NT2/D1 (cell line): ENCODE measurements at regions not wholly inside any gene's neighbourhood (a gene's known extent, or its start where the extent isn't known, plus 50 kb on each side); places are given as distances from the start of the nearest gene placed in this dataset.

Experiments
- DNase-seq: peaks from one replicate; pipeline ENCODE4 v3.0.0-alpha.2; 2011; ENCODE audit warnings: low read depth, low spot score
- H3K27me3 ChIP-seq: 2 replicates; pipeline ENCODE4 v1.6.0; 2011; ENCODE audit warnings: mild to moderate bottlenecking; ENCODE audit not compliant: insufficient read length, insufficient read depth
- H3K36me3 ChIP-seq: 2 replicates; pipeline ENCODE4 v1.6.1; 2011; ENCODE audit warnings: mild to moderate bottlenecking, low read length, mixed read lengths; ENCODE audit not compliant: insufficient read depth, insufficient read length
- H3K4me1 ChIP-seq: 2 replicates; pipeline ENCODE4 v1.5.1; 2011; ENCODE audit not compliant: insufficient read depth, insufficient read length
- H3K4me3 ChIP-seq: 2 replicates; pipeline ENCODE4 v1.5.1; 2011; ENCODE audit warnings: low read depth; ENCODE audit not compliant: insufficient read length
- H3K9ac ChIP-seq: 2 replicates; pipeline ENCODE4 v1.6.0; 2011; ENCODE audit warnings: low read depth; ENCODE audit not compliant: insufficient read length
- H3K9me3 ChIP-seq: 2 replicates; pipeline ENCODE4 v1.5.1; 2011; ENCODE audit warnings: mild to moderate bottlenecking, low read length; ENCODE audit not compliant: insufficient read depth
- SUZ12 ChIP-seq: IDR thresholded peaks from 2 replicates; pipeline ENCODE4 v1.6.1; 2011; ENCODE audit not compliant: insufficient read length, insufficient read depth; ENCODE audit errors: extremely low read depth
- YY1 ChIP-seq: IDR thresholded peaks from 2 replicates; pipeline ENCODE4 v1.6.1; 2011; ENCODE audit not compliant: insufficient read length, insufficient read depth
- ZNF274 ChIP-seq: IDR thresholded peaks from 2 replicates; pipeline ENCODE4 v1.6.1; 2011; ENCODE audit warnings: mild to moderate bottlenecking, low read depth, low read length

DNA sequence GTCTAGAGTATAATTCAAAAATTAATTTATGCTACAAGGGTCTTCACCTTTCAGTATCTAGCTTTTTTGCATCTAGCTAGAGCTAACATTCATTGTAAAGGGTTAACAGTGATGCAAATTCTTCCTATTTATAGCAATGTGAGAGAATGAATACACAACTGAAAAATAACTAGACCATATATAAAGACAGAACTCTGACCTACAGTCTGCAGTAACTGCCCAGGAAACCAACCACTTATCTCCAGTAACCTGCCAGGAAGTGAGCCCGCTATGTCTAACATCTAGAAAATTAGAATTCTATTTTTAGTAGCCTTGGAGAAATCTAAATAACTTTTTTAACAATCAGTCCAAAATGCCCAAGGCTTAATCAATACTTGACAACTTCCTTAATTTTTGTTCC is 1021.9 kb downstream of the LRFN5 start:
- no peak overlapping the region for H3K4me3 ChIP-seq
- H3K36me3 ChIP-seq, result no peaks in the 10 kb centered on the region
- no peaks in the 10 kb centered on the region for H3K4me1 ChIP-seq
- TF ChIP-seq SUZ12, result no peak
- TF ChIP-seq YY1, result no peak
- no peak for TF ChIP-seq ZNF274
- H3K9me3 ChIP-seq, result no peaks in the 10 kb centered on the region
- no peaks in the 10 kb centered on the region for H3K27me3 ChIP-seq
- H3K9ac ChIP-seq, result no peak overlapping the region
- no peak for DNase-seq

DNA sequence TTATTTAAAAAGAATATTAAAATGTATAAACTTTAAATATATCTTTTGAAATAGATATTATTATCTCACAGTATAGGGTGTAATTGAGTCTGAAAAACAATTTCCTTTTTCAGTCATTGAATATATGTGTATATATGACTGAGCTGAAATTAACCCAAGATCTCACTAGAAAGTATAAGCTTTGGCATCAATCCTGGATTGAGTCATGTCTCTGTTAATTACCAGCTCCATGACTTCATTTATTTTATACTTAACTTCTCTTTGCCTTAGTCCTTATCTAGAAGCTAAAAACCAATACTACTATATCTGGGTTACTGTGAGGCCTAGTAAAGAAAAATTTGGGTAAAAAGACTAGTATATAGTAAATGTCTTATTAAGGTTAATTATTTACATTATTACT is 1020.3 kb downstream of the LRFN5 start:
- H3K36me3 ChIP-seq, result no peaks in the 10 kb centered on the region
- H3K9me3 ChIP-seq, result no peaks in the 10 kb centered on the region
- TF ChIP-seq YY1 (no peak), ZNF274 (no peak), SUZ12 (no peak)
- H3K27me3 ChIP-seq, result no peaks in the 10 kb centered on the region
- DNase-seq, result no peak
- no peaks in the 10 kb centered on the region for H3K4me1 ChIP-seq
- no peak overlapping the region for H3K9ac ChIP-seq
- H3K4me3 ChIP-seq, result no peak overlapping the region

DNA sequence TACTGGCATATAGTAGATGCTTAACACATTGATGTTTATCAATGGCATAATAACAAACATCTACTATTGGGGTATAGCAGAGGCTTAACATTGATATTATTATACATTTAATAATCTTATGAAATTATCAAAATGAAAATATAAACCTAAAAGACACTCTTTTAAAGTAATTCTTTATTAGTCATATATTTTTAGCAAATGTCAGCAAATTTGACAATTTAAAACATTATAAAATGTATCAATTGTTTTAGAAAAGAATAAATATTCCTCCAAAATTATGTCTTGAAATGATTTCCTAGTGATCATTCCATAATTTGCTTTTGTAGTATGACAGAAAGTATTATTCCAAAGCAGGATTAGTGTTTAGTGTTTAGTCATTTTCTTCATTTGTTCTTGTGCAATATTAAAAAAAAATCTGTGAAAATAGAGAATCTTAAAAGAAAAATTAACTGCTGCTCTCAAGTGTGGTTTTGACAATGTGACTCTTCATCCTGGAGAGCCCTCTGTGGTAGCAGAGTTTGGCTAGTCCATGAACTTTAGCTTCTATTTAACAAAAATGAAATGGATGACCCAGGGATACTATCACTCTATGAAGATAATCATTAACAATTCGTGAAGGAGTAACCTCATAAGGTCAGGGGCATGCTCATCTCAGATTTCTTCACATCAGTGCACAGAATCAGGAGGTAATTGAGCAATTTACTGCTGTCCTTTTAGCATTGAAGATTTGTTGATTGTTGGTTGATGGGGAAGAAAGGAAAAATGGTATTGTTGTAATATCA is 1018.5 kb downstream of the LRFN5 start:
- no peaks in the 10 kb centered on the region for H3K27me3 ChIP-seq
- no peak overlapping the region for H3K4me3 ChIP-seq
- no peaks in the 10 kb centered on the region for H3K9me3 ChIP-seq
- H3K36me3 ChIP-seq, result no peaks in the 10 kb centered on the region
- no peak for TF ChIP-seq ZNF274
- no peak for TF ChIP-seq YY1
- TF ChIP-seq SUZ12, result no peak
- DNase-seq, result no peak
- H3K4me1 ChIP-seq, result no peaks in the 10 kb centered on the region
- H3K9ac ChIP-seq, result no peak overlapping the region

DNA sequence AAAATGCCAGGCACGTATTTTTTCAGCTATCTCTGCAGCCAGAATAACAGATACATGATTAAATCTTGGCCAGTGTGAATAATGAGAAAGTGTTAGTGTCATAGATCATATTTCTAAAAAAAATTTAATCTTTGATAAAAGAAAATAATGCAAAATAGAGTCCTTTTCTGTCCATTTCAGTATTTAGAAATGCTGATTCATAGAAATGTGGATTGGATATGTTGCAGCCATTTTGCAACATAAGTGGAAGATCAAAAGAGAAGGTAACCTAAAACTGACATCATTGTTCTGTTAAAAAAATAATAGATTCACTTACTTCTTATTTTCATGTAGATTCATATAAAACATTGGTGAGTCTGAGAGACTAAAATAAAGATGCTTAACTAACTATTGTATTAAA is 1010.3 kb downstream of the LRFN5 start:
- H3K4me1 ChIP-seq, result no peaks in the 10 kb centered on the region
- no peak for DNase-seq
- no peak overlapping the region for H3K4me3 ChIP-seq
- no peaks in the 10 kb centered on the region for H3K27me3 ChIP-seq
- H3K9ac ChIP-seq, result no peak overlapping the region
- no peaks in the 10 kb centered on the region for H3K36me3 ChIP-seq
- TF ChIP-seq YY1 (no peak), SUZ12 (no peak), ZNF274 (no peak)
- H3K9me3 ChIP-seq, result no peaks in the 10 kb centered on the region

DNA sequence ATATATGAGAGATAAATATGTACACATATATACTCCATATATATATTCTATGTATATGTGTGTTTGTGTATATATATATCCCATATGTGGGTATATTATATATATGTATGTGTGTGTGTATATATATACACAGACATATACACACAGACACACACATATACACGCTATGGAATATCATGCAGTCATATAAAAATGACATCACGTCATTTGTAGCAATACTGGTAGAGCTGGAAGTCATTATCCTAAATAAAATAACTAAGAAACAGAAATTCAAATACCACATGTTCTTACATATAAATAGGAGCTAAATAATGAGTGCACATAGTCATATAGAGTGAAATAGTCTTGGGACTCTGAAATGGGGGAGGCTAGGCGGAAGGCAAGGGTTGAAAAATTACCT is 1000.2 kb downstream of the LRFN5 start:
- Histone ChIP-seq H3K4me1 (no peaks in the 10 kb centered on the region), H3K4me3 (no peak overlapping the region), H3K9ac (no peak overlapping the region), H3K36me3 (no peaks in the 10 kb centered on the region), H3K9me3 (no peaks in the 10 kb centered on the region), H3K27me3 (no peaks in the 10 kb centered on the region)
- no peak for DNase-seq
- TF ChIP-seq ZNF274 (no peak), YY1 (no peak)

- Histone ChIP-seq H3K27me3 (no peaks in the 10 kb centered on the region), H3K4me3 (no peak overlapping the region), H3K36me3 (no peaks in the 10 kb centered on the region), H3K9ac (no peak overlapping the region), H3K4me1 (no peaks in the 10 kb centered on the region), H3K9me3 (no peaks in the 10 kb centered on the region)
- TF ChIP-seq SUZ12 (no peak), ZNF274 (no peak), YY1 (no peak)
- no peak for DNase-seq
Measured at GRCh38 chr14:42602336-42602845, 995.7 kb downstream of the LRFN5 start.

- no peaks in the 10 kb centered on the region for H3K36me3 ChIP-seq
- TF ChIP-seq ZNF274 (no peak), SUZ12 (no peak), YY1 (no peak)
- no peaks in the 10 kb centered on the region for H3K4me1 ChIP-seq
- no peak overlapping the region for H3K4me3 ChIP-seq
- H3K27me3 ChIP-seq, result no peaks in the 10 kb centered on the region
- DNase-seq, result no peak
- H3K9ac ChIP-seq, result no peak overlapping the region
- H3K9me3 ChIP-seq, result peaks cover 16% of the 10 kb centered on the region; the same call in 1 of the 2 replicates
Measured at GRCh38 chr14:42572032-42572431, 965.4 kb downstream of the LRFN5 start.
